ENCODE measurements at regions not wholly inside any gene's neighbourhood (a gene's known extent, or its start where the extent isn't known, plus 50 kb on each side); places are given as distances from the start of the nearest gene placed in this dataset.

- DNase-seq (ENCODE audit: low read depth in 1 of 2, low spot score in 1 of 2), result no peak
Observed at GRCh38 chr6:165827190-165827518, 164.1 kb upstream of the PDE10A start.

GRCh38 chr6:165826487-165827189 lies 163.6 kb upstream of the PDE10A start:
- no peak for DNase-seq (ENCODE audit: low read depth in 1 of 2, low spot score in 1 of 2)

GRCh38 chr6:165825256-165825815 lies 162.3 kb upstream of the PDE10A start:
- no peak for DNase-seq (ENCODE audit: low read depth in 1 of 2, low spot score in 1 of 2)

- no peak for DNase-seq (ENCODE audit: low read depth in 1 of 2, low spot score in 1 of 2)
Observed at GRCh38 chr6:165823609-165824326, 160.7 kb upstream of the PDE10A start.

GRCh38 chr6:165822501-165822900 lies 159.5 kb upstream of the PDE10A start:
- no peak for DNase-seq (ENCODE audit: low read depth in 1 of 2, low spot score in 1 of 2)

GRCh38 chr6:165821754-165822153 lies 158.7 kb upstream of the PDE10A start:
- no peak for DNase-seq (ENCODE audit: low read depth in 1 of 2, low spot score in 1 of 2)

- no peak for DNase-seq (ENCODE audit: low read depth in 1 of 2, low spot score in 1 of 2)
Observed at GRCh38 chr6:165820934-165821333, 157.9 kb upstream of the PDE10A start.

- DNase-seq (ENCODE audit: low read depth in 1 of 2, low spot score in 1 of 2), result no peak
Observed at GRCh38 chr6:165820407-165820806, 157.4 kb upstream of the PDE10A start.

- DNase-seq (ENCODE audit: low read depth in 1 of 2, low spot score in 1 of 2), result no peak
Observed at GRCh38 chr6:165819394-165819793, 156.4 kb upstream of the PDE10A start.

- no peak for DNase-seq (ENCODE audit: low read depth in 1 of 2, low spot score in 1 of 2)
Observed at GRCh38 chr6:165818200-165818599, 155.2 kb upstream of the PDE10A start.

GRCh38 chr6:165817771-165818170 lies 154.7 kb upstream of the PDE10A start:
- no peak for DNase-seq (ENCODE audit: low read depth in 1 of 2, low spot score in 1 of 2)

GRCh38 chr6:165817148-165817547 lies 154.1 kb upstream of the PDE10A start:
- no peak for DNase-seq (ENCODE audit: low read depth in 1 of 2, low spot score in 1 of 2)

GRCh38 chr6:165814679-165815078 lies 151.6 kb upstream of the PDE10A start:
- DNase-seq (ENCODE audit: low read depth in 1 of 2, low spot score in 1 of 2), result no peak

- no peak for DNase-seq (ENCODE audit: low read depth in 1 of 2, low spot score in 1 of 2)
Observed at GRCh38 chr6:165811512-165811911, 148.5 kb upstream of the PDE10A start.

- DNase-seq (ENCODE audit: low read depth in 1 of 2, low spot score in 1 of 2), result no peak
Observed at GRCh38 chr6:165808021-165808420, 145.0 kb upstream of the PDE10A start.

GRCh38 chr6:165807249-165807960 lies 144.4 kb upstream of the PDE10A start:
- no peak for DNase-seq (ENCODE audit: low read depth in 1 of 2, low spot score in 1 of 2)

GRCh38 chr6:165806126-165806810 lies 143.2 kb upstream of the PDE10A start:
- no peak for DNase-seq (ENCODE audit: low read depth in 1 of 2, low spot score in 1 of 2)

- no peak for DNase-seq (ENCODE audit: low read depth in 1 of 2, low spot score in 1 of 2)
Observed at GRCh38 chr6:165805636-165806035, 142.6 kb upstream of the PDE10A start.

GRCh38 chr6:165805067-165805555 lies 142.1 kb upstream of the PDE10A start:
- DNase-seq (ENCODE audit: low read depth in 1 of 2, low spot score in 1 of 2), result no peak

GRCh38 chr6:165804331-165805066 lies 141.5 kb upstream of the PDE10A start:
- no peak for DNase-seq (ENCODE audit: low read depth in 1 of 2, low spot score in 1 of 2)

- DNase-seq (ENCODE audit: low read depth in 1 of 2, low spot score in 1 of 2), result no peak
Observed at GRCh38 chr6:165800337-165800736, 137.3 kb upstream of the PDE10A start.

All from activated CD4-positive, alpha-beta T cell treated with anti-CD3 and anti-CD28 coated beads, Interleukin-2, amount 50 U/mL, for 24 hours (primary cell).